NOMO-1 treated with dmso at 0.1 percent for 144 hours (cell line): ENCODE measurements at regions not wholly inside any gene's neighbourhood (a gene's known extent, or its start where the extent isn't known, plus 50 kb on each side); places are given as distances from the start of the nearest gene placed in this dataset.
"Not testable (repeated sequence)": the region's sequence is repeated elsewhere in the genome, so short reads cannot be mapped to it uniquely, and the experiment has no call there.

Experiments
- DNase-seq: peaks from one replicate; lab custom pipeline; 2025; ENCODE audit not compliant: unreplicated experiment; lab: John Stamatoyannopoulos, UW

DNA sequence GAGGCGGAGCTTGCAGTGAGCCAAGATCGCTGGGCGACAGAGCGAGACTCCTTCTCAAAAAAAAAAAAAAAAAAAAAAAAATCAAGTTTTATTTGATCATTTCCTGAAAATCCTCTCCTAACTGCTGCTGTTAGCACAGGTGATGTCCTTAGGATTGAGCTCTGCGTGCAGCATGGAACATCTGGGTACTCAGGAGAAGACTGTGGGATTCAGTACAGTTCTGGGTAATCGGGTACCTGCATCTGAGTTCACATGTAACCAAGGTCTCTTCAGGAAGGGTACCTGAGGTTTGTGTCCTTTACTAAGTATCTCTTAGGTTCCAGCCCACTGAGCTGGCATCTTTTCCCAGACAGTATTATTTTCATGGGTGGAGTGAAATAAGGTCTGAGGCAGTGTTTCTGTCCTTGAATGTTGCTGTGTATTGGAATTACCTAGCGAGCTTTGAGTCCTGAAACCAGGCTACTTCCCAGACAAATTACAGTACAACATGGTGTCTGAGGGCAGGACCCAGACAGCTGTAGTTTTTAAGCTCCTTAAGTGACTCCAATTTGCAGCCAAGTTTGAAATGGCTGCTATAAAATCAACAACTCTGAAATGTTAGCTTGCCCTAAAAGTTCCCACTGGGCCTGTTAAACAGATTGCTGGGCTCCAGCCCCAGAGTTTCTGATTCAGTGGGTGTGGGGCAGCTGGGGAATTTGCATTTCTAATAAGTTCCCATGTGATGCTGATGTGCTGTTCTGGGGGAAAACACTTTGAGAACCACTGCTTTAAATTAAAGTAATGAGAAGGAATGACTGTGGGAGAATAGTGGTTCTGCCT, 120.5 kb downstream of the PMAIP1 start:
- no peak for DNase-seq

DNA sequence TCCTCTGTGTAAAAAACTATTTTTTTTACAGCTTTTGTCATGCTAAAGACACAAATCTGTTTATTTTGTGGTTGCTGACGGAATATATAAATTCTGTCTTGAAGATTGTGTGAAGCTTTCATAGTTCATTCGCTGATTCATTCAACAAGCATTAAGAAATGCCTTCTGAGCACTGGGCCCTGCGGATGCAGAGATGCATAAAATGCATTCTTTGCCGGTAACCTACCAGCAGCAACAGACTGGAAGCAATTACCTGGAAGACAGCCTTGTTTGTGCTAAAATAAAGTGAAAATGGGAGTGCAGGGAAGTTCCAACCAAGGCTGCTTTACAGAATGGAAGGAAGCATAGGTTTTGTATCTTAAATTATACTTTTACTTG, 119.7 kb downstream of the PMAIP1 start:
- DNase-seq, result no peak

DNA sequence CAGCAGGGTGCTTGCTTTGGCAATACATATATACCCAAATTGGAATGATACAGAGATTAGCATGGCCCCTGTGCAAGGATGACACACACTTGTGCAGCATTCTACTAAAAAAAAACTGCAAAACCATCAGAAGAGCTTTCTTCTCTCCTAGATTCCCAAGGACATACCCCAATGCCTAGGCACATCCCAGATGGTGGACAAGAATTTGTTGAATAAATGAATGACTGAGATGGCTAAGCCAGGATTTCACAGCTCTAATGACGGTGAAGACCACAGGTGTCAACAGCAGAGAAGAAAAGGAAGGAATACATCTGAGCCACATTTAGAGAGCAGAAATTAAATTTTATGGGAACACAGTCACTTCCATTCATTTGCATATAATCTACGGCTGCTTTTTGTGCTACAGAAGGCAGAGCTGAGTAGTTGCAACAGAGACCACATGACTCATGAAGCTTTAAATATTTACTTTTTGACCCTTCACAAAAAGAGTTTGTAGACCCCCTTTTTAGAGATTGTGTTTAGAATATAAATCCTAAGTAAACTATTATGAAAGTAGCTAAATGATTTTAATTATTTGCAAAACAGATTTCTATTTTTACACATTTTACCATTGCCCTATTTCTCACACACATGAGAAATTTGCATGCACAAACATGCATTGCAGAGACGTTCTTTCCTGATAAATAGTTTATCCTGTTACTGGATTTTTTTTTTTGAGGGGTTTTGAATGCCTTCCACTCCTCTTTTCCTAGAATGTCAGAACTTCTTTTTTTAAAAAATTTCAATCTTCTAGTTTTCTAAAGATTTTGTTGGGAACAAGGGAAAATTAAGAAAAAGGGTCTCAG, 119.0 kb downstream of the PMAIP1 start:
- no peak for DNase-seq

DNA sequence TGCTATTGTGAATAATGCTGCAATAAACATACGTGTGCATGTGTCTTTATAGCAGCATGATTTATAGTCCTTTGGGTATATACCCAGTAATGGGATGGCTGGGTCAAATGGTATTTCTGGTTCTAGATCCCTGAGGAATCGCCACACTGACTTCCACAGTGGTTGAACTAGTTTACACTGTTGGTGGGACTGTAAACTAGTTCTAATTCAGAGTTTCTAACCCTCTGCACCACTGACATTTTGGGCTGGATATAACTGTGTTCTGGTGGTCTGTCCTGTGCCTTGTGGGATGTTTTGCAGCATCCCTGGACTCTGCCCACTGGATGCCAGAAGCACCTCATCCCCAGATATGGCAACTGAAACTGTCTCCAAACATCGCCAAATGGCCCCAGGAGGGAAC, 118.3 kb downstream of the PMAIP1 start:
- not testable (repeated sequence) for DNase-seq

DNA sequence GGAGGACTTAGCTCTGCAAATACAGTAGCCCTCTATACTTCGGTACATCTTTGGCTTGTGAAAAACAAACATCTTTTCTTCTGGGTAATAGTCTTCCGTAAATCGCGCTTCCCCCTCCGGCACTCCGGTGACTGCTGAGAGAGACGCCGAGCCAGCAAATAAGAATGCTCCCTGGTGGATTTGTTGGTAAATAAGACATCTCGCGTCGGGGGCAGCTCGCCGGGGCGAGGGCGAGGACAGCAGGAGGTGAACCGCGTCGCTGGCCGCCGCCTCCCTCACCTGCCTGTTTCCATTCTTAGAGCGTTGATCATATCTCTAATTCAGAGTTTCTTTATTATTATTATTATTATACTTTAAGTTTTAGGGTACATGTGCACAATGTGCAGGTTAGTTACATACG, 117.6 kb downstream of the PMAIP1 start:
- no peak for DNase-seq

DNA sequence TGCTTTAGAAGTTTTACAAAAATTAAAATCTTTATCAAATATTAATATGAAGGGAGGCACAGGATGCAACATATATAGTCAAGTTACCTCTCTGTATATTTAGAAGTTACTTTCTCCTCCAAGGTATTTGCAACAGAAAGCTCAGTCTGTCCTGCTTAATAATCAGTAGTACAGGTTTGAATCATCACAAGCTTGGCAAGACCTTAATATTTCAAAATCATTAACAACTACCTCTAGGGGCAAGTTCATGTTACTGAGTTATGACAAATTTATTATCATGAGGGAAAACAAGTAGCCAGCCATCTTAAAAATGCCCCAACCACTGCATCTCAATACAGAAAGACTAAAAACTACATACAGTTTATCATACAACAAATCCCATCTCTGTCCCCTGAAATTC, 116.0 kb downstream of the PMAIP1 start:
- not testable (repeated sequence) for DNase-seq

DNA sequence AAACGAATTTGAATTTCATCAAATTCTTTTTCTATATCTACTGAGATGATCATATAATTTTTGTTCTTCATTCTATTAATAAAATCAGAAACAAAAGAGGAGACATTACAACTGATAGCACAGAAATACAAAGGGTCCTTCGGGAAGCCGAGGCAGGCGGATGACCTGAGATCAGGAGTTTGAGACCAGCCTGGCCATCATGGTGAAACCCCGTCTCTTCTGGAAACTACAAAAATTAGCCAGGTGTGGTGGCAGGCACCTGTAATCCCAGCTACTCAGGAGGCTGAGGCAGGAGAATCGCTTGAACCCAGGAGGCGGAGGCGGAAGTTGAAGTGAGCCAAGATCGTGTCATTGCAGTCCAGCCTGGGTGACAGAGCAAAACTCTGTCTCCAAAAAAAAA, 113.4 kb downstream of the PMAIP1 start:
- not testable (repeated sequence) for DNase-seq

DNA sequence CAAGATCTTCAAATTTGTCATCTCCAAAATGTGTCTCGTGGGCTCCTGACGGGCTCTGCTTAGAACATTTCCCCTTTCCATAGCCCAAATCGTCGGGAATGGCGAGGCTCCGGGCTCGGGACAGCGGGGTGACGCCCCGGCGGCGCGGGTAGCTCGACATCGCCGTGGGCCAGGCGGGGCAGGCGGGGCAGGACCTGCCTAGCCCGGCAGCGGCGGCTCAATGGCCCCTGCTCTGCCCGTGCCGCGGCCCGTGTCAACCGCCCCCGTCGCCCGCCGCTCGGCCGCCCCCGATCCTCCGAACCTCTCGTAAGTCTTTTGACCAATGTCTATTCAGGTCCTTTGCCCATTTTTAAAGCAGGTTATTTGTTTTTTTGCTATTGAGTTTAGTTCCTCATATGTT, 111.2 kb downstream of the PMAIP1 start:
- DNase-seq, result no peak

DNA sequence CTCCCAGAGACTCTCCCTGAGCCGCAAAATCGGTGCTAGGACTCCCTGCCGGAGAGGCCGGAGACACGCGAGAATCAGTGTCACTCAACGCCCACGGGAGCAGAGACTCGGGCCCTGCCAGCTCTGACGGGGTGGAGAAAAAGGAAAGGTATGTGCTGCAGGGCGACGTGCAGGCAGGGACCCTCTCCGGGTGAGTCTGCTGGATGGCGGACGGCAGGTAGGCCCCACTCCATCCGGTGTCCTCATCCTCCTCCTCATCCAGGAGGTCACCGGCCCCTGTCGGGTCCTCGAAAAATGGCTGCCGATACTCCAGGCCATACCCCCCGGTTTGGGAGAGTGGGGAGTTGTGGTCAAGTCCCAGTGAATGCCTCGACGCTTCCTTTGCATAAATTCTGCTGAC, 110.7 kb downstream of the PMAIP1 start:
- no peak for DNase-seq

DNA sequence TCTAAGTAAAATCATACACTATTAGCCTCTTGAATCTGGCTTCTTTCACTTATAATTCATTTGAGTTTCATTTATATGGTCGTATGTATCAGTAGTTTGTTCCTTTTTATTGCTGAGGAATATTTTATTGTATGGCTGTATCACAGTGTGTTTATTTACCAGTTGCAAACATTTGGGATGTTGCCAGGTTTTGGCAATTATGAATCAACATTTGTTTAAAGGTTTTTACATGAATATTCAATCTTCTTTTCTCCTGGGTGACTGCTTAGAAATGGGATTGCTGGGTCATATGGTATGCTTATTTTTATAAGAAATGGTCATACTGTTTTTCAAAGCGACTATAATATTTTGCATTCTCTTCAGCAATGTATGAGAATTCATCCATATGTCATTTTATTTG, 107.9 kb downstream of the PMAIP1 start:
- DNase-seq, result no peak

DNA sequence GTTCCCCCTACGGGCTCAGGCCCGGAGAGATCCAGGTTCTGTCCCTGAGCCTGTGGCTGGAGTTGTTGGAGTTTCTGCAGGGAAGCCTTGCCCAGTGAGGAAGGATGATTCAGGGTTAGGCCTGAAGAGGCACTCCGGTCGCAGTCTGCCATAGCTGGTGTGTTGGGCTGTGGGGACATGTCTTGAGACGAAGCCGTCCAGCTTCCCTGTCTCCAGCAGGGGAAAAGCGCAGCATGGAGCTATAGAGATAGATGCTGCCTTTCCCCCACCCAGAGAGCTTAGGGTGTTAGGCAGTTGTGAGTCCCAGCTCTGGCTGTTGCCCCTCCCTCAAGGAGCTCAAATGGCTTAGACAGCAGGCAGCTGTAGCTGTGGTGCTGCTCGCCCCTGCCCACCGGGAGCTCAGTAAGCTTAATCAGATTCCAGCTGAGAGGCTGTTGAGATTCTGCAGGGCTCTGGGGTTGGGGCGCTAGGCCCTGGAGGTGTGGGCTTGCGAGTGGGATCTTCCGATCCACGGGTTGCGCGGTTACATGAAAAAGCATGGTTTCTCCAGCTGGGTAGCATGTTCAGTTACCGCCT, 103.9 kb downstream of the PMAIP1 start:
- DNase-seq, result no peak

DNA sequence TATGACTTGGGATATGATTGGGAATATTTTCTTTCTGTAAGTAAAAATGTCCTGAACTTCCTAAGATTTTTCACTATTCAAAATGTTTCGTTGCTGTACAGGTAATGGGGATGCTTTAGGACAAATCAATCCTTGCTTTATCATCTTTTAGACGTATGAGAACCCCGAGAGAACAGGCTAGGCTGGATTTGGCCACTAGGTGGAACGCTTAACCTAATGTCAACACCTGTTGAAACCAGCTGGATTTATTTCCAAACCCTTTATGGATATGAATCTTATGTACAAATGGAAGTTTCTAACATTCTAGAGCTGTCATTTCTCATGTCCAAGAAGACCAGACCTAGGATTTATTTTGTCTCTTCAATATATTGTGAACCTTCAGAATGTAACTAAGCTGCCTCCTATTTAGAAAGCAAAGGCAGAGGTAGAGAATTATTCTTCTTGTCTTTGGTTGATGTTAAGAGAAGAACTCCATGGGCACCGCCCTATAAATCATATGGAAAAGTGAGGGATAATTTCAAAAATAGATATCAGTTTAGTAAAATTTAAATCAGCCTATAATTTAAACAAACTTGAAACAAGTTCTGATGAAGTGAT, 96.7 kb downstream of the PMAIP1 start:
- no peak for DNase-seq

DNA sequence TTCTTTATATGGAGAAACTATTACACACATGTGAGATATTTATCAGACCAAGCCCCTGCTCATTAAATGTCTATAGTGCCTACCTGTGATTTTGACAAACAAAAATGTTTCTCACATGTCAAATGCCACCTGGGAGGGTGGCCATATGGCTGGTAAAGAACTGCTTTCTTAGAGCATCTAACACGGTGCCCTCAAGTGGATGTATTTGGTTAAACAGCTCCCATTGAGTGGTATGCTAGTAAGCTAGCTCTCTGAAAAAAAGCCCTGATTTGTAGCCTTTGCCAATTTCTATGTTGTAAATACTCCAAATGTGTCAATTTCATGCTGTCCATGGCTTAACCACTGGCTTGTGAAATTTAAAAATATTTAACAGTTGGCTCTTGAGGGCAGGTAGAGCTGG, 94.6 kb downstream of the PMAIP1 start:
- DNase-seq, result no peak

DNA sequence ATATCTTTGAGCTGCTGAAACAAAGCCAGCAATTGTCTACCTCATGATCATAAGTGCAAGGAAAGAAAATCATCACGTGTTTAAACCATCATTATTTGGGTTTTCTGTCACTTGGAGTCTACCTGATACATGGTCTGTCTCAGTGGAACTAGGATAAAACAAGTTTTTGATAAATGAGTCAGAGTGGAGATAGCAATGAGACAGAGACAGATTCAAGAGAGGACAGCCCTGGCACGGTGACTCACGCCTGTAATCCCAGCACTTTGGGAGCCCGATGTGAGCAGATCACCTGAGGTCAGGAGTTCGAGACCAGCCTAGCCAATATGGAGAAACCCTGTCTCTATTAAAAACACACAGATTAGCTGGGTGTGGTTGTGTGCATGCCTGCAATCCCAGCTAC, 93.8 kb downstream of the PMAIP1 start:
- no peak for DNase-seq

DNA sequence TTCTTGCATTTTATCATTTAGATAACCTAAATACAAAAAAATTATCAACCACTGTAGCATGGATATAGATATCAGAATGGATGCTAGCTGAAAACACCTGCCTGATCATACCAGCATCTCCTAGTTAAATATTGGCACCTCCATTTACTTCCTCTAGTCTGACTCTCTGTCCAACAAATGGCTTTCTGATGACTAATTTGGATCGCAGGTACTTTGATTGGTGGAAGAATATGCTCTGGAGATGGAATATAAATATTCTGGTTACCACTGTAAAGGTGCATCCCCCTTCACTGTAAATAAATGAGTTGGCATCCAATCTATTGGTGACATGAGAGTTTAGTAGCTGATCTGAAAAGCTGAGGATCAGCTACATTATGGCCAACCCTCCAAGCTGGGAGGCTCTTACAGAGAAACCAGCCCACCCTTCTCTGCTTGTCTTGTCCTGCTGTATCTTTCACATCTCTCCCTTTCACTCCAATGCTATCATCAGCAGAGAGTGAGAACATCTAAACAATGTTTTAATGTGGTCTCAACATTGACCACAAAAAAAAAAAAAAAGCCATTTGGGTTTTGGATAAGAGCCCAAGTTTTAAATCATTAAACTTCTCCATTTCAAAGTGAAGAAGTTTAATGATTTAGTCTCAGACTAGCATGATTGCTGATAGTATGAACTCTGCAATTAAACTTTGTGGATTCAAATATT, 90.5 kb downstream of the PMAIP1 start:
- no peak for DNase-seq

DNA sequence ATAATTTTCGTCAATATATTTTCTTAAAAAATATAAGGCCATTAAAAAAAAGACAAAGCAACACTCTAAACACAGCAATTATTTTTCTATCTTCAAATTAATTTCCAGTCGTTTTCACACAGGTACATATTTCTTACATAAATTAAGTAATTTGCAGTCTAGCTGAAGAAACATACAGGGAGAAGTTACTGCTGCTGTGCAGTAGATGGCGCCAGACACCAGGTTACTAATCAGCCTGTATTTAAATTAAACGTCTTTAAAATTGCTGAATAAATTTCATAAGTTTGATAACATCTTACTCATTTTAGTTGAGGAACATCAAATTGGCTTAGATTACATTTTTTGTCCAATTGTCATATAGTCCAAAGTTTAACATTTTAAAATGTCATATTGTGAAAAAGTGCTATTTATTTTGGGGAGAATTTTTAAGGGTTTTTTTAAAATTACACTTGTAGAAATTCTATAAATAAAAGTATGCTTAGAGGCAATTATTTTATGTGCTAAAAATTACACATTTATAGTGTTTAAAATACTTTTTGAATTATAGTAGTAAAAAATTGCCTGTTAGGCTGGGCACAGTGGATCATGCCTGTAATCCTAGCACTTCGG, 88.4 kb downstream of the PMAIP1 start:
- no peak for DNase-seq

DNA sequence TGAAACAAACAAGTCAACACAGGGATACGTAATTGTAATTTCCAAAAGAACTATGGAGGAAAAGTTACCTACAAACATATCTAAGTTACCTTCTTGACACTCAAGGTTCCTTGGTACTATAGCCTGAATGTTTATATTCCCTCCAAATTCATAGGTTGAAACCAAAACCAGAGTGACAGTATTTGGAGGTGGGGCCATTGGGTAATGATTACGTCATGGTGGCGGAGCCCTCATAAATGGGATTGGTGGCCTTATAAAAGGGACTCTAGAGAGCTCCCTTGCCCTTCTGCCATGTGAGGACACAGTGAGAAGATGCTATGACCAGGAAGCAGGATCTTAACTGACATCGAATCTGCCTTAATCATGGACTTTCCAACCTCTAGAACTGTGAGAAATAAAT, 87.3 kb downstream of the PMAIP1 start:
- no peak for DNase-seq

DNA sequence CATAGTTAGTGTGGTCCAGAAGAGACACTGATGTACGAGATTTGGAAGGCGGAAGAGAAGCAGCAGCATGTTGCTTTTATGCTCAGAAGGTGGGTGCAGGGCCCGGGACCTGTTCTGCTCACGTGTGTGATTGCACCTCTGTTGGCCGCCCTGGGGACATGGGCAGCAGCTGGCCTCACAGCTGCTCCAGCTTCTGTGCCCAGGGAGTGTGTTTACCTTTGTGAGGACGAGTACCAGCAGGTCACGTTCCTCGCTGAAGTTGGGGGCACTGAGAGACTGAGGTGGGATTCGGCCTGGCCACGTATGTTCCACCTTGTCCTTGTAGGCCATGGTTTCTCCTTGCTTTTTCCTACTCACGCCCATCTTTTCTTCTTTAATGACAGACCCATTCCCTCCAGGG, 86.3 kb downstream of the PMAIP1 start:
- DNase-seq, result no peak

DNA sequence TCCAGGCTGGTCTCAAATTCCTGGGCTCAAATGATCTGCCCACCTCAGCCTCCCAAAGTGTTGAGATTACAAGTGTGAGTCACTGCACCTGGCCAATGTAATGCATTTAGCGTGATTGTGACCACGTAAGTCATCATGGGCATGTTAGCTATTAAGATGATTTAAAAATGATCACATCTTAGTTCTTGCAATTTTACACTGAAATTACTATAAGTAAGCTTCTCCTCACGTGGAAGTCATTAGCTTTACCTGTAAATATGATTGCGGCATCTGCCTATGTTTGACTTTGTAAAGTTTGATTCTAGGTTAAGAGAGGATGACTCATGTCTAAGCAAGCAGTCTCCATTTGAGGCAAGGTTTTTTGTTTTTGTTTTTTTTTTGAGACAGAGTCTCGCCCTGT, 85.5 kb downstream of the PMAIP1 start:
- no peak for DNase-seq

DNA sequence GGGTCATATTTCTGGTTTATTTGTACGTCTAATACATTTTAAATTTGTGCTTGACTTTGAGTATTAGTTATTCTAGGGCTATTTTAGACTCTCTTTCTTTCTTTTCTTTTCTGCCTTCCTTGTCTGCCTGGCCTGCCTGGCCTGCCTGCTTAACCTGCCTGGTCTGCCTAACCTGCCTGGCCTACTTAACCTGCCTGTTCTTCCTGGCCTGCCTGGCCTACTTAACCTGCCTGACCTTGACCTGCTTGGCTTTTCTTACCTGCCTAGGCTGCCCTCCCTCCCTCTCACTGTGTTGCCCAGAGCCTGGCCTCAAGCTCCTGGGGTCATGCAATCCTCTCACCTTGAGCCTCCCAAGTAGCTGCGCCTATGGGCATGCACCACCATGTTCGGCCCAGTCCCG, 83.7 kb downstream of the PMAIP1 start:
- no peak for DNase-seq

DNA sequence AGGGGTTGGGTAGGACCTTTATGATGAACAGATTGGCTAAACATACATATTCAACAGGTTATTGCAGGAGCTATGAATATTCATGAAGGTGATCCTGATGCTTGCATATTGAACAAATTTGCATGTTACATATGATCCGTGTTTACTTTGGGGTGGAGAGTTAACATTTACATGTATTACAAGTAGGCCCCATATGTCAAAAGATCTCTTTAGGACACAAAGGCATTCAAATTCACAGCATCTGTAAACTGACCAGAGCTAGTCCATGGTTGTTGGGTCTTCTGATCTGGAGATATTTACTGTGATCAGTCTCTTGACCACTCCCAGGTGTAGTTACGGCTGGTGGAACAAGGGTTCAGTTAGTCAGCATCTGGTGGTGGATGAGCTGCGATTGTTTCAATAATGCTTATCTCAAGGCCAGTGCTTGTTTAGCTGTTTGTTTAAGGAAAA, 80.4 kb downstream of the PMAIP1 start:
- DNase-seq, result no peak
